ENCODE measurements at regions not wholly inside any gene's neighbourhood (a gene's known extent, or its start where the extent isn't known, plus 50 kb on each side); places are given as distances from the start of the nearest gene placed in this dataset.
"Not testable (repeated sequence)": the region's sequence is repeated elsewhere in the genome, so short reads cannot be mapped to it uniquely, and the experiment has no call there.

DNA sequence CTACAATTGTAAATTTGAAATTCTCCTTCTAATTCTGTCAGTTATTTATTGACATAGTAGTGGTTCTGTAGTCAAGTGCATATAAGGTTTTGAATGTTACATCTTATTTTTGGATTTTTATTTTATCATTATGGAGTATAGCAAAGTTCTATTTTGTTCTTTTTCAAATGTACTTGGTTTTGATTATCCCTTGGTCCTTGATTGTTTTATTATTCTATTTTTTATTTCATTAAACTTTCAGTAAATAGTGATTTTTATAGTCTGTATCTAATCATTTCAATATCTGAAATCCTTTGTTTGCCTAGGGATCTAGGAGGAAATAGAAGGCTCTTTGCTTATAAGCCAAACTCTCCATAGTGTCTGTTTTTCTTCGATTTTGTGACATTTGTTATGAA is 87.8 kb downstream of the HFE start:
- no peak for DNase-seq (ENCODE audit: low read depth)

DNA sequence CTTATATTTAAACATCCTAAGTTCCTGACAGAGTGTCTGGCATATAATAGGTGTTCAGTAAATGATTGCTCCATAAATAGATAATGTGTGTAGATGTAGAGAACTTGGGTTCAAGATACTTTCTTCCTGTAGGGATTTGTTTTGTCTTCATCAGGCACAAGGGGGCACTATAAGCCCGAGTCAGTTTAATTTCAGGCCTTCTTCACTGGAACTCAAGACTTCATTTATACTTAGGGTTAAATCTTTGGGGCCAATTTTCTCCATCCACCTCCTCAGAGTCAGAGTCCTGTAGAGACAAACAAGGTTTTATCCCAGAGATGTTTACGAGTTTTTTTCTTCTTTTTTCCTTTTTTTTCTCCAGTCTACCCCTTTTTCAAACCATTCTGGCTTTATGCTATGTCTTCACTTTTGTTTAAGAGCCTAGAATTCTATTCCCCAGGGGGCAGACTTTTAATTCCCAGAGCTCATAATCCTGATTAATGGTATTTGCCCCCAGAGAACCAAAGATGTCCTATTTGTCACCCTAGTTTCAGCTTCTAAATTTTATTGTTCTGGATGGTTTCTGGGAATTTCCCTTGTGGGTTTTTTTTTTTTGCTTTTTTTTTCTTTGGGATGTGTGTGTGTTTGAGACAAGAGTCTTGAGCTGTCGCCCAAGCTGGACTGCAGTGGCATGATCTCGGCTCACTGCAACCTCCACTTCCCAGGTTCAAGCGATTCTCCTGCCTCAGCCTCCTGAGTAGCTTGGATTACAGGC is 88.4 kb downstream of the HFE start:
- no peak for DNase-seq (ENCODE audit: low read depth)

DNA sequence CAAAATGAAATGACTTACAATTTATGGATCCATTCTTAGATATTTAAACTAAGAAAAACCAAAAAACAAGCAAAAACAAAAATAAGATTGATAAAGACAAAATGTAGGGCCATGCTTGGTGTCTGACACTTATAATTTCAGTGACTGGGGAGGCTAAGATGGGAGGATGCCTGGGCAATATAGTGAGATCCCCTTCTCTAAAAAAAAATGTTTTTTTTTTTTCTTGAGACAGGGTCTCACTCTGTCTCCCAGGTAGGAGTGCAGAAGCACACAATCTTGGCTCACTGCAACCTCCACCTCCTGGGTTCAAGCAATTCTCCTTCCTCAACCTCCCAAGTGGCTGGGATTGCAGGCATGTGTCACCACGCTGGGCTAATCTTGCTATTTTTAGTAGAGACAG is 92.4 kb downstream of the HFE start:
- no peak for DNase-seq (ENCODE audit: low read depth)

DNA sequence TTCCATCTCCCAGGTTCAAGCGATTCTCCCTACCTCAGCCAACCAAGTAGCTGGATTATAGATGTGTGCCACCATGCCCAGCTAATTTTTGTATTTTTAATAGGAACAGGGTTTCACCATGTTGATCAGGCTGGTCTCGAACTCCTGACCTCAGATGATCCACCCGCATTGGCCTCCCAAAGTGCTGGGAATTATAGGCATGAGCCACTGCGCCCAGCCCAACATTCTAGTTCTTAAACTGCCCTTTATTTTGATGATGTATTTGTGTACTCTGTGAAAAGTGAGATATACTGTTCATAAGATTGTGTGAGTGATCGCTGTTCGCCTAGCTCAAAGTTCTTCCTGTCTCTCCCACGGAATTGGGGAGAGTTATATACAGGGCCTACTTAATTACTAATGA is 93.1 kb downstream of the HFE start:
- no peak for DNase-seq (ENCODE audit: low read depth)

DNA sequence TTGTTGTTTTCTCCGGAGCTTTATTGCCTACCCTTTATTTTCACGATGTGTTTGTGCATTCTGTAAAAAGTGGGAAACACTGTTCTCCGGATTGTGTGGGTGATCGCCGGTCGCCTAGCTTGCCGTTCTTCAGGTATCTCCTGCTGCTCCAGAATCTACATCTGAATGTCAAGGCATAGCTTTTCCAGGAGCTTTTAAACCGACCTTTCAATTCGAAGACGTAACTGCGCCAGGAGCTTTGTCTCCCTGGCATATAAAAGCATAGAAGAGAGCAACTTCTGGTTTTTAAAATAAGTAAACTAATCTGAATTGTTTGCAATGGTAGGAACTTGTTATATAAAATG is 96.0 kb downstream of the HFE start:
- DNase-seq (ENCODE audit: low read depth) = no peak

DNA sequence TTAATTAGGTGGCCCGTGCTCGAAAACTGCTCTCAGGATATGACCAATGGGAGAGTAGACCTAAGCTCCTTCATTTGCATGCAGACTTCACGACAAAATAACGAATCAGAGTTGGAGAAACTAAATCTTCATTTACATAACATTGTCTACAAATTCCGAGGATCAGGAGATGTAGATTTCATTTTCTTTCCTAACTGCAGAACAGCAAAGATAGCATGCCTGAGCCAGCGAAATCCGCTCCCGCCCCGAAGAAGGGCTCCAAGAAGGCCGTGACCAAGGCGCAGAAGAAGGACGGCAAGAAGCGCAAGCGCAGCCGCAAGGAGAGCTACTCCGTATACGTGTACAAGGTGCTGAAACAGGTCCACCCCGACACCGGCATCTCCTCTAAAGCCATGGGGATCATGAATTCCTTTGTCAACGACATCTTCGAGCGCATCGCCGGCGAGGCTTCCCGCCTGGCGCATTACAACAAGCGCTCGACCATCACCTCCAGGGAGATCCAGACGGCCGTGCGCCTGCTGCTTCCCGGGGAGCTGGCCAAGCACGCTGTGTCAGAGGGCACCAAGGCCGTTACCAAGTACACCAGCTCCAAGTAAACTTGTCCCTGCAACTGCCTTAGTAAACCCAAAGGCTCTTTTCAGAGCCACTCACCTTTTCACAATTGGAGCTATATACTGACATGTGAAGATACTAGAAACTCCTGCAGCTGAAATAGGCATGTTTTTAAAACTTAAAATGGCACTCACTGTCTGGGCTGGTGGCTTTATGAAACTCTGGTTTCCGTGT is 96.5 kb downstream of the HFE start:
- DNase-seq (ENCODE audit: low read depth) = peak; percentile 56

DNA sequence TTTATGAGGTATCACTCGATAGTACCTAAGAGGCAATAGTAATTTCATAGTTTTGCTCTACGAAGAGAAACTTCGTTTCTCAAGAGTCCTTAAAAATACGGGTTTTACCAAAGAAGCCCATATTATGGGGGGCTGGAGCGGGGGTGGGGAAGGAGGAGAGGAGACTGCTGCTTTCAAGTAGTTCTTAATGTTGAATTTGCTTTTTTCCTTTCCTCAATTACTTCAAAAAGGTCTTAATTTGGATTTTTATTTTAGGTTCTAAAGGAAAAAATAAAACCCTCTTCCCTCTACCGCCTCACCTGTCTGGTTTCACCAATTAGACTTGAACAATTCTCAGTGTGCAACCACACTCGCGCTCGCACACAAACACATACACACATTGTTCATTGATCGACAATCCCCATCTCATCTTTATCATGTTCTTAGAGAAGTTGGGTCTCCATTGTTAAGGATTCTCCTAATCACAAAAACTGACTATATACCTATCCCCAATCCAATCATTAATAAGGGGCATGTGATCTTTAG is 97.2 kb downstream of the HFE start:
- DNase-seq (ENCODE audit: low read depth) = no peak

DNA sequence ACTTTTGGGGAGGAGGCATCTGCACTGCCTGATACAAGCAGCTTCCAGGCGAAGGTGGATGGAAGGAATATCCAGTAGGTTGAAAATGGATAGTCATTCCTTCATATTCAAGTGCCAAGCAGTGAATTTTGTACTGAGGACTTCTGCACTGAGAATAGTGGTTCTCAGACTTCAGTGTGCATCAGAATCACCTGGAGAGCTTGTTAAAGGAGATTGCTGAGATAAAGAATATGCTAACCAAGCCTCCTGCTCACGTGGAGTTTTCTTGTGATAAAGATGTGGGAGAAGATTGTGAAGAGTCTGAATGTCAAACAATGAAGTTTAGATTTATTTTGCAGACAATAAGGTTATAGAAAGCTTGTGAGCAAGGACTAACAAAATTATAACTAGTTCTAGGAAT is 97.8 kb downstream of the HFE start:
- DNase-seq (ENCODE audit: low read depth) = no peak

DNA sequence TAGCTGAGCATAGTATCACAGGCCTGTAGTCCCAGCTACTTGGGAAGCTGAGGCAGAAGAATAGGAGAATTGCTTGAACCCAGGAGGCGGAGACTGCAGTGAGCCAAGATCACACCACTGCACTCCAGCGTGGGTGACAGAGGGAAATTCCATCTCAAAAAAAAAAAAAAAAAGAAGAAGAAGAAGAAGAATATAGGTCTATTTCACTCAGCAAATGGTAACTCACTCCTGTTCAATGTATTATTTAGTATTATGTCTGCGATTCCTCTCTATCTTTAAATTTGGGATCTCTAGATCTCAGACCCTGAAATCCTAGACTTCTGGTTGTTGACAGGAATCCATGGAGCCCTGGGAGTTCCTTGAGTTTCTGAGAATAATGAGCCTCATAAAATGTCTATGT is 98.6 kb downstream of the HFE start:
- DNase-seq (ENCODE audit: low read depth) = no peak

DNA sequence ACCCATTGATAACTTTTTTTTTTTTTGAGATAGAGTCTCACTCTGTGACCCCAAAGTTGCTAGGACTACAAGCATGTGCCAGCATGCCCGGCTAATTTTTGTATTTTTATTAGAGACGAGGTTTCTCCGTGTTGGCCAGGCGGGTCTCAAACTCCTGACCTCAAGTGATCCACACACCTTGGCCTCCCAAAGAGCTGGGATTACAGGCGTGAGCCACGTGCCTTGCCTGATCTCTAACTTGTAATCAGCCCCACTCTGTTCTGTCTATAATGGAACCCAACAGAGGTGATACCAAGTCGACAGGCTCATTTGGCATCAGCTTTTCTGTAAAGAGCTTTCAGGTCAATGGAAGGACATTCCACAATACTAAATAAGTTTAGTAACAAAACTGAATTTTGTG is 99.4 kb downstream of the HFE start:
- no peak for DNase-seq (ENCODE audit: low read depth)

DNA sequence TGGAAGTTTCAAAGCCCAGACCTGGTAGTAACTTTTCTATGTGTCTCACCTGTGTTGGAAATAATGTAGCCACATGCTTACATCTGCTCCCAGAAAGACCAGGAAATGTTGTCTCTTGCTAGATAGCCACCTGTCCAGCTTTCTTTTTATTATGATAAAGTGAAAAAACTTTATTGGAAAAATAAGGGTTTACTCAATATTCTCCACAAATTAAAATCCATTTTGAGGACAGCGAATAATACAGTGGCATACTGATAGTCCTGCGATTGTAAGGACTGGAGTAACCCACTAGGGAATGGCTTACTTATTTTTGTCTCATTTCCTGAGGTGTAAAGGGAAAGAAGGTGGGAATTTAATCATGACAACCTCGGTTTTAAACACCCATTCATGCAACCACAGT is 100.1 kb downstream of the HFE start:
- DNase-seq (ENCODE audit: low read depth) = no peak

DNA sequence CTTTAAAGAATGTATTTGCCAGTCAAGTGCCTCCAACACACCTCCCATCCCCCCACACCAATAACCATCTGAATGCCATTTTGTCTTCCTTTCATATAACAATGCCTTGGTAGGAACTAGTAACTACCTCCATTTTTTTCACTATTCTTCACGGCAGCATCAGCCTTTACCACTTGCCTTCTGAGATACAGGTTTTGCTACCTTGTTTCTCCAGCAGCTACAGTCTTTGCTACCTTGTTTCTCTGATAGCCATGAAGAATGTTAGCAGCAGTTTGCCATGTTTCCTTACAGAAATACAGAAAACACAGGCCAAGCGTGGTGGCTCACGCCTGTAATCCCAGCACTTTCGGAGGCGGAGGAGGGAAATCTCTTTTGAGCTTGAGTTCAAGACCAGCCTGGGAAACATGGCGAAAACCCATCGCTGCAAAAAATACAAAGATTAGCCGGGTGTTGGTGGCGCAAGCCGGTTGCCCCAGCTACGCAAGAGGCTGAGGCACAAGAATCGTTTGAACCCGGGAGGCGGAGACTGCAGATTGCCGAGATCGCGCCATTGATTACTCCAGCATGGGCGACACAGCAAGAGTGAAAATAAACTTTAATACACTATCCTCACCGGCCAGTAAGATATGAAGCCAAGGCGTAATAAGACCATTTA is 100.9 kb downstream of the HFE start:
- DNase-seq (ENCODE audit: low read depth) = peak; percentile 54

DNA sequence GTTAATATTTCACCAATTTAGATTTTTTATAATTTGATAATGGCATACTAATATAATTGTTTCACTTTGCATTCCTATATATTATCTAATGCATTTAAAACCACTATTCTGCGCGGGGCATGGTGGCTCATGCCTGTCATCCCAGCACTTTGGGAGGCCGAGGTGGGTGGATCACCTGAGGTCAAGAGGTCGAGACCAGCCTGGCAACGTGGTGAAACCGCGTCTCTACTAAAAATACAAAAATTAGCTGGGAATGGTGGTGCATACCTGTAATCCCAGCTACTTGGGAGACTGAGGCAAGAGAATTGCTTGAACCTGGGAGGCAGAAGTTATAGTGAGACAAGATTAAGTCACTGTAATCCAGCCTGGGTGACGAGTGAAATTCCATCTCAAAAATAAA is 104.3 kb downstream of the HFE start:
- not testable (repeated sequence) for DNase-seq (ENCODE audit: low read depth)

DNA sequence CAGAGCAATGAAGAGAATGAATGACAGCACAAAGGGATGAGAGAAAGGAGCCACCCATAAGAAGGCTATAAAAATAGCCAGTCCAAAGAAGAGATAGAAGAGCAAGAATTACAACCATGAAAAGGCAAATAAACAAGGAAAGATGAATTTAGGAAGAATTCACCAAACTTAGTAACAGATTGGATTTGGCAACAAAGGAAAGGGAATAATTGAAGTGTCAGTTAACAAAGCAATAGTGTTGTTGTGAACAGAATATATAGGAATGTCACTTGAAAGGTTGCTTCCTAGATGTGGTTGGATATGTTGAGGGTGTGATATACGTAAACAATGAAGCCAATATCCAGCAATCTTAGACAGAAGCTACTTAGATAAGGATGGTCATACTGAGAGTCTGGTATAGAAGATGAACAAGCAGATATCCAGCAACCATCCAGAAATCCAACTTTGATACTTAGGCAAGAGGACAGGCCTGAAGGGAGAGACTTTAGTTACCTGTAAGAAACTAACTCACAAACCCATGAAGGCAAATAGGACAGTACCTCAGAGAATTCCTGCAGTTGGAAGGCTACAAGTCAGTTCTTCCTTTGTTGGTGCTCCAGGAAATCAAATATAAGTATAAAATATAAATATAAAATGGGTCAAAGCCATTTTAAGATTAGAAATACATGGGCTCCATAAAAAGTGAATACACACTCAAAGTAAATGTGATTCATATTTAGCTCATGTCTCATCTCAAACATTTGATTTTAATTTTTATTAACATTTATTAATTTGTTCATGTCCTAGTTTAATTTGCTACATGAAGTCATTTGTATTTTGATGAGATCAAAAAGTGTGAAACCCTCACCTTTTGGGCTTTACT is 106.5 kb downstream of the HFE start:
- no peak for DNase-seq (ENCODE audit: low read depth)

DNA sequence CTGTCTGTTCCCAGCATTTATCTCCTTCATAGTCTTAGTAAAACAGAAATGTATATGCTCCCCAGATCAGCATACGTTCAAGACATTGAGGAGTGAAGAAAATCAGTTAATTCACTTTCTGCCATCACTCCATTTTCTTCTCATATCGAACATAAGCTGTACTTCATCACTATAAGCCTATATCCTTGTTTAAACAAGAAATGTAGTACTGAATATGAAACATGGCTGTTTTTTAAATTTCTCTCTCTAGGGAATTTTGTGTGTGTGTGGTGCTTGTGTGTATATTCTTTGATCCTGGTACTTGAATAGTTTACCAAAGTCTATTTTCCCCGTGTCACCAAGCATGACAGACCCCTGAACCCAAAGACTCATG is 107.1 kb downstream of the HFE start:
- DNase-seq (ENCODE audit: low read depth) = no peak

DNA sequence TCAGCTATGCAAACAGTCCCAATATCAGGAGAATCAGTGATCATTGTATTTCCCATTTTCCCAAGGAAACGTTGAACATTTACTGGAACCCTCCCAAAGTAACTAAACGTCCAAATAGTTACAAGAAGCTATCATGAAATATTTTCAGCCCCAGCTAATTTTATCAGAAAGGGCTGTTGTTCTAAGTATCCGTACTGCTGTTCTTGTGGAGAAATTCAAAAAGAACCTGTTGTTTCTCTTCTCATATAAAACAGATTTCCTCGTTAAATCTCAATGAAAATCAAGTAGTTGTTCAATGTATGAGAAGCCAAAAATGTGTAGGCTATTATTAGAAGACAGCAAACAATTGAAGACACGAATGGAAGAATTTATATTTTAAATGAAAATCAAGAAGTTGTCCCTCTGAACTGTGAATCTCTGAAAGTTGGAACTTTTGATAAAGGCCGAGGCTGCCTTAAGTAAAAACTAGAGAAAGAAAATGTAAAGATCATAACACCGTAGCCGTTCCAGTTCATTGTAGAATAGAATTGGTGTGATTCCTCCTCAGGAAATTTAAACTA is 107.7 kb downstream of the HFE start:
- no peak for DNase-seq (ENCODE audit: low read depth)

DNA sequence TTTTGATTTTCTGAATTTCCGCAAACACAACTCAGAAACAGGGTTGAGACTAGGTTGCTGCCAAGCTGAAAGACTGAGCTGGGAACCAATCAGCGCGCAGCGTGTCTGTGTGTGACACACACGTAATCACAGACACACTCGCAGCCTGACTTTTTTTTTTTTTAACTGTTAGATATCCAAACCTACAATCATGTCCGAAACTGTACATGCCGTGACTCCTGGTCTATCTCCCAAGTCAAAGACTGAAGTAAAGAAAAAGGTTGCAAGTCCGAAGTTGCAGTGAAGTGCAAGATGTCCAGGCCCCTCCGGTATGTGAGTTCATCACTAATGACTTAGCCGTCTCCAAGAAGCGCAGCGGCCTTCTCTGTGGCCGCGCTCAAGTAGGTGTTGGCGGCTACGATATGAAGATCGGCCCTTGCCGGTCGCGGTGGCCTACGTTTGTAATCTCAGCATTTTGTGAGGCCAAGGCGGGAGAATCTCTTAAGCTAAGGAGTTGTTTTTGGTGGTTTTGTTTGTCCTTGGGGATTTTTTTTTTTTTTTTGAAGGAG is 108.2 kb downstream of the HFE start:
- DNase-seq (ENCODE audit: low read depth) = peak; percentile 67

DNA sequence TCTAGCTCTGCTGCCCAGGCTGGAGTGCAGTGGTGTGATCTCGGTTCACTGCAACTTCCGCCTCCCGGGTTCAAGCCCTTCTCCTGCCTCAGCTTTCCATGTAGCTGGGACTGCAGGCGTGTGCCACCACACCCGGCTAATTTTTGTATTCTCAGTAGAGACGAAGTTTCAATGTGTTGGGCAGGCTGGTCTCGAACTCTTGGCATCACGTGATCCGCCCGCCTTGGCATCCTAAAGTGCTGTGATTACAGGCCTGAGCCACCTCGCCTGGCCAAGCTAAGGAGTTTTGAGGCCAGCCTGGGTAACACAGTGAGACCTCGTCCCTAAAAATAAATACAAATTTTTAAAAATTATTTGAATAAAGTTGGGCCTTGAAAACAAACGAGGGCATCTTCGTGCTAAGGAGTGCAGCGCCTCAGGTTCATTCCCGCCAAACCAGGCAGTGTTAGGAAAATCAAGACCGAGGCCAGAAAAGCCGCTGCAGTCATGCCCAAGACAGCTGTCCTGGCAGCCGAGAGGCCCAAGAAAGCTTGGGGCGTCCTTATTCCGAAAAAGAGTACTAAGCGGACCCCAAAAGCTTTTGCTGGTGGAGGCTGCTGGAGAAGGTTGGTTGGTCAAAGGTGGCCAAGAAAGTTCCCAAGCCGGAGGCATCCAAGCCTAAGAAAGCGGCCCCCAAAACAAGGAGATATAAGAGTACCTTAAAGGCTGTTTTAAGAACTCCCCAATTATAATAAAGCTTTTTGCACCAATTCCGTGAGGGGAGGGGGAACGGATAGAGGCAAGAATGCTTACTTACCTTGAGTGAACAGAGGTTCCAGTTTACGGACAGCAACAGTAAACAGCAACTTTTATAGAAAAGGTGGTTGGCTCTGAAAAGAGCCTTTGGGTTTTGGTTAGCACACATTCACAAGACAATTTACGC is 109.0 kb downstream of the HFE start:
- DNase-seq (ENCODE audit: low read depth) = peak; percentile 57

DNA sequence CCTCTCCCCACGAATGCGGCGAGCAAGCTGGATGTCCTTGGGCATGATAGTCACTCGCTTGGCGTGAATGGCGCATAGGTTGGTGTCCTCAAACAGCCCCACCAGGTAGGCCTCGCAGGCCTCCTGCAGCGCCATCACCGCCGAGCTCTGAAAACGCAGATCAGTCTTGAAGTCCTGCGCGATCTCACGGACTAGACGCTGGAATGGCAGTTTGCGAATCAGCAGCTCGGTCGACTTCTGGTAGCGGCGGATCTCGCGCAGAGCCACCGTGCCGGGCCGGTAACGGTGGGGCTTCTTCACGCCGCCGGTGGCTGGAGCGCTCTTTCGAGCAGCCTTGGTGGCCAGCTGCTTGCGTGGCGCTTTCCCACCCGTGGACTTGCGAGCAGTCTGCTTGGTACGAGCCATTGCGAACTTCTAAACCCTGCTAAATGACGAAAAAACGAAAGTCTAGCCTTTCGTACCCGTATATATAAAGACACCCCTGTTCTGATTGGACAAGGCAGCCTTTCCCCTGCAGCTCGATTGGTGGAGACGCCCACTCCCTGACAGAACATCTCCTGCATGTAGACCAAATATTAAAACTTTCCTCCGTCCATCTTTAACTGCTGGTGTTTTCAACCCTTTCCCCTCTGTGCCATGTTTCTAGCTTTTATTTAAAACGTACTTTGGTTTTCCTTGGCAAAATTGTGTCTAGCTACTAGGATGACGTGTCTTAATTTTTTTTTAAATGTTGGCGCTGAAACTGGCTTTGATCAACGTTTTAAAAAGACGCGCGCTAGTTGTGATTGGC is 109.8 kb downstream of the HFE start:
- peak; percentile 61 for DNase-seq (ENCODE audit: low read depth)

DNA sequence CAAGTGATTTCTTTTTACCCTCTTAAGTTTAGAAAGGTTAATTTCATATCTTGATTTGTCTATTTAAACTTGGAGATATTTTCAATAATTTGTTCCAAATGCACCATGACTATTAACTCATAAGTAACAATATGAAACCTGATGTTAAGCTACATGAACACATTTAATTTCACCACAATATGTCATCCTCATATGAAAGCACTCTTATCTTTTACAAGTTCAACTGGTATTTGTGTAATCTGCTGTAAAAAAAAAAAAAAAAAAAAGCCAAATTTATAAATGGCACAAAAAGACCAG is 110.4 kb downstream of the HFE start:
- DNase-seq (ENCODE audit: low read depth) = no peak

Measured in activated T-cell treated with anti-CD3 and anti-CD28 coated beads for 48 hours (primary cell).